ENCODE measurements at regions not wholly inside any gene's neighbourhood (a gene's known extent, or its start where the extent isn't known, plus 50 kb on each side); places are given as distances from the start of the nearest gene placed in this dataset.

- TF ChIP-seq CTCF (IDR thresholded peaks at IDR 0.05) (no peak), POLR2A (IDR thresholded peaks at IDR 0.05) (no peak)
These were observed 394.1 kb upstream of the NETO1 start for GRCh38 chr18:73261923-73262322.

Data from thyroid gland (tissue), 4 donors.